PC-3 (cell line): ENCODE measurements at regions not wholly inside any gene's neighbourhood (a gene's known extent, or its start where the extent isn't known, plus 50 kb on each side); places are given as distances from the start of the nearest gene placed in this dataset.

ENCODE experiments used
- ATAC-seq: fragments of 200-7000 bp; cut with Tn5 transposase; 2 replicates; pipeline ENCODE4 v1.9.1; 2020; ENCODE audit warnings: mild to moderate bottlenecking, moderate library complexity
- BruUV-seq: library from RNA; stranded (reverse); fragments of 400-500 nt; replicated peaks from 2 replicates; lab custom pipeline; 2021; lab: Mats Ljungman, UMichigan
- CTCF ChIA-PET: fragments of 300-600 bp; sonication (Branson Sonifier 250); formaldehyde crosslinking; loops from one replicate; lab custom pipeline; 2022; ENCODE audit warnings: antibody characterized with exemption; lab: Charles Lee
- POLR2A ChIA-PET: fragments of 300-600 bp; sonication (Branson Sonifier 250); formaldehyde crosslinking; loops from one replicate; lab custom pipeline; 2022; ENCODE audit warnings: antibody characterized with exemption; ENCODE audit not compliant: unreplicated experiment; lab: Charles Lee
- DNase-seq: peaks from one replicate; pipeline ENCODE4 v3.0.0-alpha.2; 2015
- H2AFZ ChIP-seq: fragments of 300-600 bp; sonication (generic); 2 replicates; pipeline ENCODE4 v1.6.0; 2016; ENCODE audit warnings: antibody characterized with exemption, low read length
- H3F3A ChIP-seq: fragments of 300-600 bp; sonication (generic); one replicate; pipeline ENCODE4 v1.6.0; 2017; ENCODE audit warnings: antibody characterized with exemption, low read length, control low read depth, mild to moderate bottlenecking; ENCODE audit not compliant: unreplicated experiment
- H3K27ac ChIP-seq: fragments of 300-600 bp; sonication (generic); 2 replicates; pipeline ENCODE4 v1.5.1; 2016; ENCODE audit warnings: mild to moderate bottlenecking, low read length
- H3K27me3 ChIP-seq: fragments of 300-600 bp; sonication (generic); 2 replicates; pipeline ENCODE4 v1.6.1; 2016; ENCODE audit warnings: low read length, mixed read lengths
- H3K36me3 ChIP-seq: fragments of 300-600 bp; sonication (generic); 2 replicates; pipeline ENCODE4 v1.6.1; 2016; ENCODE audit warnings: low read depth, mixed run types, low read length, mixed read lengths
- H3K4me1 ChIP-seq: fragments of 300-600 bp; sonication (generic); 2 replicates; pipeline ENCODE4 v1.5.1; 2016; ENCODE audit warnings: low read length; ENCODE audit not compliant: insufficient read depth
- H3K4me2 ChIP-seq: fragments of 300-600 bp; sonication (generic); 2 replicates; pipeline ENCODE4 v1.6.0; 2016; ENCODE audit warnings: low read length
- H3K4me3 ChIP-seq: fragments of 300-600 bp; sonication (generic); 2 replicates; pipeline ENCODE4 v1.5.1; 2016; ENCODE audit warnings: mild to moderate bottlenecking, low read length, mixed read lengths
- H3K79me2 ChIP-seq: fragments of 300-600 bp; sonication (generic); 2 replicates; pipeline ENCODE4 v1.6.1; 2017; ENCODE audit warnings: low read length, mixed read lengths
- H3K9ac ChIP-seq: fragments of 300-600 bp; sonication (generic); 2 replicates; pipeline ENCODE4 v1.6.0; 2016; ENCODE audit warnings: mild to moderate bottlenecking, low read length
- H3K9me2 ChIP-seq: fragments of 300-600 bp; sonication (generic); replicated peaks from 2 replicates; pipeline ENCODE4 v1.6.1; 2016; ENCODE audit warnings: mixed run types, low read length, mixed read lengths
- H3K9me3 ChIP-seq: fragments of 300-600 bp; sonication (generic); 2 replicates; pipeline ENCODE4 v1.6.1; 2016; ENCODE audit warnings: low read length, mixed read lengths
- H4K20me1 ChIP-seq: fragments of 300-600 bp; sonication (generic); 2 replicates; pipeline ENCODE4 v1.6.1; 2016; ENCODE audit warnings: low read length, mixed read lengths
- CTCF ChIP-seq: fragments of 300-600 bp; sonication (generic); conservative IDR thresholded peaks from 2 replicates; pipeline ENCODE4 v1.5.1; 2017; ENCODE audit warnings: antibody characterized with exemption, low read depth, mild to moderate bottlenecking, low read length
- EZH2 ChIP-seq: fragments of 300-600 bp; sonication (generic); IDR thresholded peaks from one replicate; pipeline ENCODE4 v1.6.1; 2017; ENCODE audit warnings: antibody characterized with exemption, mild to moderate bottlenecking, low read length; ENCODE audit not compliant: unreplicated experiment
- EZH2phosphoT487 ChIP-seq: fragments of 300-600 bp; sonication (generic); IDR thresholded peaks from 2 replicates; pipeline ENCODE4 v1.6.1; 2018; ENCODE audit warnings: mild to moderate bottlenecking, antibody characterized with exemption, low read length, borderline replicate concordance
- intact Hi-C: fragments of 100-400 bp; cut with micrococcal nuclease; formaldehyde crosslinking; loops from 2 replicates; pipeline ENCODE4 v1.9.0; 2023

GRCh38 chr18:73748731-73749130, 398.9 kb downstream of the FBXO15 start:
- POLR2A ChIA-PET: no interaction called here
- no TSS peak for BruUV-seq

DNA sequence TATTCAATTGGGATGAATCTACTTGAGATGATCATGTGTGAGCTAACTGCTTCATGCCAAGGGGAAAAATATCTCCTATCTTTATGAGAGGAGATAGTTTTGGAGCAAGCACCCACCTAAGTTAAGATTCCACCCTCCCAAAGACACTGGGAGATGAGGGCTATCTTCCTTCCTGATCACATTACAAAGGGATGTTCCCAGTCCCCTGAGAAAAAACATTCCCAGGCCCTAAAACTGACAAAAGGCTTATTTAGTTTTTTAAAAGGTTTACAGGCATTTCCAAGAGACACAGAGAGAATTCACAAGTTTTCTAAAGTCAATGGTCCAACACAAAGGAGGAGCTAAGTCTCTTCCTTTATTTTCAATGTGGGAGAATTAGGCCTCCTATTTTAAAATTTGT, 401.5 kb downstream of the FBXO15 start:
- no peaks in the 10 kb centered on the region for H3F3A ChIP-seq
- no peaks in the 10 kb centered on the region for H3K9me3 ChIP-seq
- no peak overlapping the region for H3K27ac ChIP-seq
- TF ChIP-seq CTCF: no peak
- no peak for TF ChIP-seq EZH2
- no peak for TF ChIP-seq EZH2phosphoT487
- H2AFZ ChIP-seq: no peak overlapping the region
- no peaks in the 10 kb centered on the region for H3K79me2 ChIP-seq
- intact Hi-C loops: no loop called here
- no TSS peak for BruUV-seq
- H3K36me3 ChIP-seq: no peaks in the 10 kb centered on the region
- no peaks in the 10 kb centered on the region for H4K20me1 ChIP-seq
- ChIA-PET POLR2A (no interaction called here), CTCF (no interaction called here)
- DNase-seq (no peak), ATAC-seq (no peak)
- no peak overlapping the region for H3K4me3 ChIP-seq
- H3K4me1 ChIP-seq: peaks cover 15% of the 10 kb centered on the region
- H3K9ac ChIP-seq: no peak overlapping the region
- no peak overlapping the region for H3K4me2 ChIP-seq
- H3K27me3 ChIP-seq: no peaks in the 10 kb centered on the region
- H3K9me2 ChIP-seq: no peaks in the 10 kb centered on the region

More at GRCh38 chr18:73748731-73749130, 398.9 kb downstream of the FBXO15 start:
- no peak overlapping the region for H3K4me3 ChIP-seq
- H3K9me3 ChIP-seq: no peaks in the 10 kb centered on the region
- TF ChIP-seq CTCF (no peak), EZH2 (no peak), EZH2phosphoT487 (no peak)
- no peaks in the 10 kb centered on the region for H3K9me2 ChIP-seq
- no peaks in the 10 kb centered on the region for H3F3A ChIP-seq
- no peaks in the 10 kb centered on the region for H4K20me1 ChIP-seq
- H3K79me2 ChIP-seq: no peaks in the 10 kb centered on the region
- H3K9ac ChIP-seq: no peak overlapping the region
- peaks cover 10% of the 10 kb centered on the region; the same call in 1 of the 2 replicates for H3K4me1 ChIP-seq
- CTCF ChIA-PET: no interaction called here
- H2AFZ ChIP-seq: no peak overlapping the region
- intact Hi-C loops: no loop called here
- no peak overlapping the region for H3K27ac ChIP-seq
- H3K36me3 ChIP-seq: no peaks in the 10 kb centered on the region
- ATAC-seq: no peak
- no peak for DNase-seq
- H3K27me3 ChIP-seq: no peaks in the 10 kb centered on the region
- no peak overlapping the region for H3K4me2 ChIP-seq

DNA sequence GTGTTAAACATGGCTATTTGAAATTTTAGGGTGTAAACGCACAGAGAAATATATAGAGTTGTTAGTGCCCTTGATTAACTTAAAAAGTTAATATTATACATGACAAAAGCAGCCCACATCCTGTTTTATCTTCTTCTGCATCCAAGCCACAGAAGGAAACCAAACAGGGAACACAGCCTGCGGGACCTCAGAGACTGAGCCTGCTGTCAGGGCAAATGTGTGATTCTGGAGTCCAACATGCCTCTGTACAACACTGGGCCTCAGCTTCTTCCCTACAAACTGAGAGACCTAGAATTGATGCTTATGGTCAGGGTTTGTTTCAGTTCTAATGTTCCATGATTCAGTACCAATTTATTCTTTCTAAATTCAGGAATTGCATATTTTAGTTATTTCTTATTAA, 404.7 kb downstream of the FBXO15 start:
- Histone ChIP-seq H3K36me3 (no peaks in the 10 kb centered on the region), H3K79me2 (no peaks in the 10 kb centered on the region), H3F3A (no peaks in the 10 kb centered on the region), H3K9me2 (no peaks in the 10 kb centered on the region), H2AFZ (no peak overlapping the region), H4K20me1 (no peaks in the 10 kb centered on the region), H3K9ac (no peak overlapping the region), H3K9me3 (no peaks in the 10 kb centered on the region), H3K4me2 (no peak overlapping the region), H3K4me3 (no peak overlapping the region), H3K27me3 (no peaks in the 10 kb centered on the region), H3K4me1 (peaks cover 18% of the 10 kb centered on the region), H3K27ac (no peak overlapping the region)
- no TSS peak for BruUV-seq
- intact Hi-C loops: no loop called here
- peak; percentile 29; the same call in 1 of the 2 replicates for ATAC-seq
- CTCF ChIA-PET: no interaction called here
- TF ChIP-seq EZH2 (no peak), EZH2phosphoT487 (no peak), CTCF (no peak)
- DNase-seq: no peak
- POLR2A ChIA-PET: no interaction called here
